ENCODE measurements at regions not wholly inside any gene's neighbourhood (a gene's known extent, or its start where the extent isn't known, plus 50 kb on each side); places are given as distances from the start of the nearest gene placed in this dataset.

GRCh38 chrX:106300239-106300638 is 132.1 kb downstream of the PWWP3B start:
- TF ChIP-seq CTCF (IDR thresholded peaks at IDR 0.05) (no peak), ZFX (IDR thresholded peaks at IDR 0.05; ENCODE audit: borderline replicate concordance) (no peak)

Data from 22Rv1 (cell line).